H1 (cell line): ENCODE measurements at regions not wholly inside any gene's neighbourhood (a gene's known extent, or its start where the extent isn't known, plus 50 kb on each side); places are given as distances from the start of the nearest gene placed in this dataset.

ENCODE experiments used
- CREB1 ChIP-seq: IDR thresholded peaks from 2 replicates; pipeline ENCODE4 v1.6.1; 2012; ENCODE audit warnings: inconsistent platforms
- PHF8 ChIP-seq: fragments of 200-600 bp; sonication (generic); conservative IDR thresholded peaks from 2 replicates; pipeline ENCODE4 v1.7.1; 2012; ENCODE audit warnings: low read depth, mild to moderate bottlenecking, inconsistent platforms, low read length, moderate library complexity
- POU5F1 ChIP-seq: IDR thresholded peaks from 2 replicates; pipeline ENCODE4 v1.6.1; 2011; ENCODE audit warnings: low read depth, mild to moderate bottlenecking, low read length, moderate library complexity
- RXRA ChIP-seq: IDR thresholded peaks from 2 replicates; pipeline ENCODE4 v1.6.1; 2011; ENCODE audit warnings: low read depth, mild to moderate bottlenecking, low read length, moderate library complexity; ENCODE audit not compliant: insufficient read depth
- SIN3A ChIP-seq, 2 experiments: IDR thresholded peaks in 1 of 2; conservative IDR thresholded peaks in 1 of 2; 2 replicates each; pipeline ENCODE4 v1.6.1; 2011 to 2012; ENCODE audit warnings: low read length in 2 of 2, improper control_type of control experiment in 1 of 2, low read depth in 1 of 2, mild to moderate bottlenecking in 1 of 2
- TF ChIP-seq, protein P1 (sequence below): fragments of 300-600 bp; sonication (generic); IDR thresholded peaks from 2 replicates; pipeline ENCODE4 v1.7.1; 2012; ENCODE audit warnings: low read length, moderate library complexity, mild to moderate bottlenecking, inconsistent platforms; ENCODE audit not compliant: insufficient replicate concordance
- TF ChIP-seq, protein P2 (sequence below): IDR thresholded peaks from 2 replicates; pipeline ENCODE4 v1.6.1; 2012; ENCODE audit warnings: inconsistent platforms
- TF ChIP-seq, protein P3 (sequence below), 3 experiments: IDR thresholded peaks; 1 replicate in 2 of 3; 2 replicates in 1 of 3; pipeline versions ENCODE4 v1.5.1 to v1.6.1; 2011; ENCODE audit warnings: low read length in 3 of 3, mild to moderate bottlenecking in 3 of 3, inconsistent platforms in 2 of 3, low read depth in 1 of 3, moderate library complexity in 1 of 3; ENCODE audit not compliant: insufficient read depth in 1 of 3; ENCODE audit errors: control extremely low read depth in 1 of 3

DNA sequence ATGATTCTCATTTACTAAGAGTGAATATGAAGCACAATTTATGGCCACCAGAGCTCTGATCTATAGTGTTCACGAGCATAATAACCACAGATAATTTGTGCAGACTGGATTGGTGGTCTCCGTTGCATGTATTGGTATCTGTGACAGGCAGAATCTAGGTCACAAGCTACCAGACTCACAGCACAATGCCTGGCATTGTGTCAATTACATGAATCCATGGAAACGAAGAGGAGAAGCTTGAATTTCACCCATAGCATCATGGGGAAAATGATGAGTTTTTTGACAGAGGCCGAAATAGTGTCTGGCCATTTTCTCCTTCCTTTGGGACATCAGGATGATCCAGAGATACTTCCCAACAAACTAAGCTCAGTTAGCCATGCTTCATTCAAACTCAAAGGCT is 52.3 kb upstream of the TMEM170B start (continued):
- TF ChIP-seq, protein P1, sequence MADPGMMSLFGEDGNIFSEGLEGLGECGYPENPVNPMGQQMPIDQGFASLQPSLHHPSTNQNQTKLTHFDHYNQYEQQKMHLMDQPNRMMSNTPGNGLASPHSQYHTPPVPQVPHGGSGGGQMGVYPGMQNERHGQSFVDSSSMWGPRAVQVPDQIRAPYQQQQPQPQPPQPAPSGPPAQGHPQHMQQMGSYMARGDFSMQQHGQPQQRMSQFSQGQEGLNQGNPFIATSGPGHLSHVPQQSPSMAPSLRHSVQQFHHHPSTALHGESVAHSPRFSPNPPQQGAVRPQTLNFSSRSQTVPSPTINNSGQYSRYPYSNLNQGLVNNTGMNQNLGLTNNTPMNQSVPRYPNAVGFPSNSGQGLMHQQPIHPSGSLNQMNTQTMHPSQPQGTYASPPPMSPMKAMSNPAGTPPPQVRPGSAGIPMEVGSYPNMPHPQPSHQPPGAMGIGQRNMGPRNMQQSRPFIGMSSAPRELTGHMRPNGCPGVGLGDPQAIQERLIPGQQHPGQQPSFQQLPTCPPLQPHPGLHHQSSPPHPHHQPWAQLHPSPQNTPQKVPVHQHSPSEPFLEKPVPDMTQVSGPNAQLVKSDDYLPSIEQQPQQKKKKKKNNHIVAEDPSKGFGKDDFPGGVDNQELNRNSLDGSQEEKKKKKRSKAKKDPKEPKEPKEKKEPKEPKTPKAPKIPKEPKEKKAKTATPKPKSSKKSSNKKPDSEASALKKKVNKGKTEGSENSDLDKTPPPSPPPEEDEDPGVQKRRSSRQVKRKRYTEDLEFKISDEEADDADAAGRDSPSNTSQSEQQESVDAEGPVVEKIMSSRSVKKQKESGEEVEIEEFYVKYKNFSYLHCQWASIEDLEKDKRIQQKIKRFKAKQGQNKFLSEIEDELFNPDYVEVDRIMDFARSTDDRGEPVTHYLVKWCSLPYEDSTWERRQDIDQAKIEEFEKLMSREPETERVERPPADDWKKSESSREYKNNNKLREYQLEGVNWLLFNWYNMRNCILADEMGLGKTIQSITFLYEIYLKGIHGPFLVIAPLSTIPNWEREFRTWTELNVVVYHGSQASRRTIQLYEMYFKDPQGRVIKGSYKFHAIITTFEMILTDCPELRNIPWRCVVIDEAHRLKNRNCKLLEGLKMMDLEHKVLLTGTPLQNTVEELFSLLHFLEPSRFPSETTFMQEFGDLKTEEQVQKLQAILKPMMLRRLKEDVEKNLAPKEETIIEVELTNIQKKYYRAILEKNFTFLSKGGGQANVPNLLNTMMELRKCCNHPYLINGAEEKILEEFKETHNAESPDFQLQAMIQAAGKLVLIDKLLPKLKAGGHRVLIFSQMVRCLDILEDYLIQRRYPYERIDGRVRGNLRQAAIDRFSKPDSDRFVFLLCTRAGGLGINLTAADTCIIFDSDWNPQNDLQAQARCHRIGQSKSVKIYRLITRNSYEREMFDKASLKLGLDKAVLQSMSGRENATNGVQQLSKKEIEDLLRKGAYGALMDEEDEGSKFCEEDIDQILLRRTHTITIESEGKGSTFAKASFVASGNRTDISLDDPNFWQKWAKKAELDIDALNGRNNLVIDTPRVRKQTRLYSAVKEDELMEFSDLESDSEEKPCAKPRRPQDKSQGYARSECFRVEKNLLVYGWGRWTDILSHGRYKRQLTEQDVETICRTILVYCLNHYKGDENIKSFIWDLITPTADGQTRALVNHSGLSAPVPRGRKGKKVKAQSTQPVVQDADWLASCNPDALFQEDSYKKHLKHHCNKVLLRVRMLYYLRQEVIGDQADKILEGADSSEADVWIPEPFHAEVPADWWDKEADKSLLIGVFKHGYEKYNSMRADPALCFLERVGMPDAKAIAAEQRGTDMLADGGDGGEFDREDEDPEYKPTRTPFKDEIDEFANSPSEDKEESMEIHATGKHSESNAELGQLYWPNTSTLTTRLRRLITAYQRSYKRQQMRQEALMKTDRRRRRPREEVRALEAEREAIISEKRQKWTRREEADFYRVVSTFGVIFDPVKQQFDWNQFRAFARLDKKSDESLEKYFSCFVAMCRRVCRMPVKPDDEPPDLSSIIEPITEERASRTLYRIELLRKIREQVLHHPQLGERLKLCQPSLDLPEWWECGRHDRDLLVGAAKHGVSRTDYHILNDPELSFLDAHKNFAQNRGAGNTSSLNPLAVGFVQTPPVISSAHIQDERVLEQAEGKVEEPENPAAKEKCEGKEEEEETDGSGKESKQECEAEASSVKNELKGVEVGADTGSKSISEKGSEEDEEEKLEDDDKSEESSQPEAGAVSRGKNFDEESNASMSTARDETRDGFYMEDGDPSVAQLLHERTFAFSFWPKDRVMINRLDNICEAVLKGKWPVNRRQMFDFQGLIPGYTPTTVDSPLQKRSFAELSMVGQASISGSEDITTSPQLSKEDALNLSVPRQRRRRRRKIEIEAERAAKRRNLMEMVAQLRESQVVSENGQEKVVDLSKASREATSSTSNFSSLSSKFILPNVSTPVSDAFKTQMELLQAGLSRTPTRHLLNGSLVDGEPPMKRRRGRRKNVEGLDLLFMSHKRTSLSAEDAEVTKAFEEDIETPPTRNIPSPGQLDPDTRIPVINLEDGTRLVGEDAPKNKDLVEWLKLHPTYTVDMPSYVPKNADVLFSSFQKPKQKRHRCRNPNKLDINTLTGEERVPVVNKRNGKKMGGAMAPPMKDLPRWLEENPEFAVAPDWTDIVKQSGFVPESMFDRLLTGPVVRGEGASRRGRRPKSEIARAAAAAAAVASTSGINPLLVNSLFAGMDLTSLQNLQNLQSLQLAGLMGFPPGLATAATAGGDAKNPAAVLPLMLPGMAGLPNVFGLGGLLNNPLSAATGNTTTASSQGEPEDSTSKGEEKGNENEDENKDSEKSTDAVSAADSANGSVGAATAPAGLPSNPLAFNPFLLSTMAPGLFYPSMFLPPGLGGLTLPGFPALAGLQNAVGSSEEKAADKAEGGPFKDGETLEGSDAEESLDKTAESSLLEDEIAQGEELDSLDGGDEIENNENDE: no peak
- TF ChIP-seq, protein P2, sequence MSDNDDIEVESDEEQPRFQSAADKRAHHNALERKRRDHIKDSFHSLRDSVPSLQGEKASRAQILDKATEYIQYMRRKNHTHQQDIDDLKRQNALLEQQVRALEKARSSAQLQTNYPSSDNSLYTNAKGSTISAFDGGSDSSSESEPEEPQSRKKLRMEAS: no peak
- no peak for TF ChIP-seq SIN3A (conservative IDR thresholded peaks at IDR 0.05 in 1 of 2, IDR thresholded peaks at IDR 0.05 in 1 of 2; ENCODE audit: low read depth in 1 of 2, low read length in 2 of 2)
- no peak for TF ChIP-seq POU5F1
- TF ChIP-seq, protein P3, sequence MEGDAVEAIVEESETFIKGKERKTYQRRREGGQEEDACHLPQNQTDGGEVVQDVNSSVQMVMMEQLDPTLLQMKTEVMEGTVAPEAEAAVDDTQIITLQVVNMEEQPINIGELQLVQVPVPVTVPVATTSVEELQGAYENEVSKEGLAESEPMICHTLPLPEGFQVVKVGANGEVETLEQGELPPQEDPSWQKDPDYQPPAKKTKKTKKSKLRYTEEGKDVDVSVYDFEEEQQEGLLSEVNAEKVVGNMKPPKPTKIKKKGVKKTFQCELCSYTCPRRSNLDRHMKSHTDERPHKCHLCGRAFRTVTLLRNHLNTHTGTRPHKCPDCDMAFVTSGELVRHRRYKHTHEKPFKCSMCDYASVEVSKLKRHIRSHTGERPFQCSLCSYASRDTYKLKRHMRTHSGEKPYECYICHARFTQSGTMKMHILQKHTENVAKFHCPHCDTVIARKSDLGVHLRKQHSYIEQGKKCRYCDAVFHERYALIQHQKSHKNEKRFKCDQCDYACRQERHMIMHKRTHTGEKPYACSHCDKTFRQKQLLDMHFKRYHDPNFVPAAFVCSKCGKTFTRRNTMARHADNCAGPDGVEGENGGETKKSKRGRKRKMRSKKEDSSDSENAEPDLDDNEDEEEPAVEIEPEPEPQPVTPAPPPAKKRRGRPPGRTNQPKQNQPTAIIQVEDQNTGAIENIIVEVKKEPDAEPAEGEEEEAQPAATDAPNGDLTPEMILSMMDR (IDR thresholded peaks at IDR 0.05; ENCODE audit: control extremely low read depth in 1 of 3, insufficient read depth in 1 of 3, low read depth in 1 of 3, low read length in 3 of 3): no peak
- no peak for TF ChIP-seq PHF8
- no peak for TF ChIP-seq CREB1
- no peak for TF ChIP-seq RXRA
- TF ChIP-seq, all 59 proteins: peak for 0
